Esophagus mucosa (tissue), 1 donor: ENCODE measurements at regions not wholly inside any gene's neighbourhood (a gene's known extent, or its start where the extent isn't known, plus 50 kb on each side); places are given as distances from the start of the nearest gene placed in this dataset.

Experiments used
- ATAC-seq: fragments of 200-7000 bp; cut with Tn5 transposase; one replicate; pipeline ENCODE4 v1.9.1; 2020
- donor health status: DM: yes; HTN: yes; CAD: no.

DNA sequence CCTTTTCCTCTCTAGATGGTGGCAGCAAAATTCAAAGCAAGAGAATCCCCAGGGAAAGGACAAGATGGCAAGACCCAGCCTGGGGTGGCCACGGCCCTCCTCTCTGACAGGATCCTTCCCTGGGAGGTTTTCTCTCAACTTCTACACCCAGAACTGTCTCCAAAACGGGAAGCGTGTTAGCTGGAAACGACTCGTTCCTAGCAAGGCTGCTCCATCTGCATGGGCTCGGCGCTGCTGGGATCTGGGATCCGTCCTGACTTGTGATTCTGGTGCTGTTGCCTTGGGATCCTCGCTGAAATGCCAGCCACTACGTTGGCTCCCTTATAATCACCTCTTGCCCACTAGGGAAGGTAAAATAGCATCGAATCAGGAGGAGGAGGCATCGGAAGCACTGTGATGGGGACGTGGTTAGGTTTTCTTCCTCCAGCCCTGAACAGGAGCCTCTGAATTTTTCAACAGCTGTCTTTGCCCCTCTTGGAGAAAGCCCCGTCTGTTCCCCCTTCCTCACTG, 514.8 kb upstream of the MYT1L start:
- ATAC-seq = no peak

DNA sequence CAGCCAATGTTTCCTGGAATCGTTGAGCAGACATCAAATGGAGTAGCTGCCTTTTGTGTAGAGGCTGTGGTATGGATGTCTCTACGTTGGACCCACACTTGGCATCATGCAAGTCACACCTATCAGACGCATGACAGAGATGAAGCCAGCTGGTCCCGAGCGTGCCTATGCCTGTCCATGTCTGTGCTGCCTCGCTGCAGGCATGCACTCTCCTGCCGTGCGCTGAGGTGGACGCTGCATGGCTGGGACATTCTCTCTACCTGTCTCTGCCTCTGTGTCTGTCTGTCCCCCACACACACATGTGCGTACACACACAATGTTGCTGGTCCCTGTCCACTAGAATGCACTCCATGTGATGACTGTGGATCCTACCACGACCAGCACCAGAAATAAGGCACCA, 514.2 kb upstream of the MYT1L start:
- peak; percentile 67 for ATAC-seq

DNA sequence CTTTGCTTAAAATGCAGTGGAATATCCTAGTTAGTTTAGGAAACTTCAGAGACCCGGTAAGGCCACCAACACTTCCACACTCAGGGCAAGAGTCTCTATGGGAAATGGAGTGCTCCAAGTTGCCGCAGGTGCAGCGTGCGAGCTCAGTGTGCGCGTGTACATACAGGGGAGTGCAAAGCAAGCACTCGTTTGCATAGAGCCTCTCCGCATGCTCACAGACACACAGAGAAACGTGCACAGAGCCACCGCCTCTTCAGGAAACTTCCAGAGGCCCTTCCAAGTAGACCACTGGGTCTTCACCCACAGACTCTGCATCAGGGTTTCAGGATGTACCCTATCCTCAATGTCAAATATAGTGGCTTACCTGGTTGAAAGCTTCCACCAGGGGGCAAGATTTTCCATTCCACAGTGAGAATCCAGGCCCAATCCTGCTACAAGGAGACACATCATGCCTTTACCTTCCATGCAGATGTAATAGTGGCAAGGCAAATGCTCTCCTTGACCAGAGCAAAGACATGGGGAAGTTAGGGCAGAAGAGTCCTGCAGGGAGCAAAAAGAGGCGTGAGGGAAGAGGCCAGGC, 513.0 kb upstream of the MYT1L start:
- ATAC-seq = no peak

GRCh38 chr2:2842466-2842865, 511.4 kb upstream of the MYT1L start:
- no peak for ATAC-seq

GRCh38 chr2:2840681-2841300, 509.7 kb upstream of the MYT1L start:
- ATAC-seq = no peak

GRCh38 chr2:2839782-2840531, 508.9 kb upstream of the MYT1L start:
- no peak for ATAC-seq

- ATAC-seq = no peak
Observed at GRCh38 chr2:2839393-2839781, 508.3 kb upstream of the MYT1L start.

- ATAC-seq = no peak
Observed at GRCh38 chr2:2838548-2838845, 507.4 kb upstream of the MYT1L start.

DNA sequence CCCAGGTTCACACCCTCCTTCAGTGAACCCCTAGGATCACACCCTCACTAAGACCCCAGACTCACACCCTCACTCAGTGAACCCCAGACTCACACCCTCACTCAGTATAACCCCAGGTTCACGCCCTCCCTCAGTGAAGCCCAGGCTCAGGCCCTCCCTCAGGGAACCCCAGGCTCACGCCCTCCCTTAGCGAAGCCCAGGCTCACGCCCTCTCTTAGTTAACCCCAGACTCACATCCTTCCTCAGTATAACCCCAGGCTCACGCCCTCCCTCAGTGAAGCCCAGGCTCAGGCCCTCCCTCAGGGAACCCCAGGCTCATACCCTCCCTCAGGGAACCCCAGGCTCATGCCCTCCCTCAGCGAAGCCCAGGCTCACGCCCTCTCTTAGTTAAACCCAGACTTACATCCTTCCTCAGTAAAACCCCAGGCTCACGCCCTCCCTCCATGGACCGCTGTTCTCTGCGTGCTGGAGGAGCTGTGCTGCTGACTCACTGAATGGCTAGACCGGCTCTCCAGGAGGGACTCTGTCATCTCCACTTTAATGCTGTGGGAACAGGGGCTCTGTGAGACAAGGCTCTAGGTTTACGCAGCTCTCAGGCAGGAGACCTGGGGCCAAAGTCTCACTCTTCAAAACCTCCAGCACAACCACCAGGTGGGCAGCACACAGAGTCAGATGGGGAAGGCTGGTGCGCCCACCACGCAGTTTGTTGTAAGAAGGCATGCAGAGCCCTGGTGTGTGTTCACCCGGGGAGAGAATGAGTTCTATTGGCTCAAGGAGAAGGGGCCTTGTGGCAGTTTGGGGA, 506.9 kb upstream of the MYT1L start:
- ATAC-seq = no peak

GRCh38 chr2:2836343-2837070, 505.4 kb upstream of the MYT1L start:
- ATAC-seq = no peak

DNA sequence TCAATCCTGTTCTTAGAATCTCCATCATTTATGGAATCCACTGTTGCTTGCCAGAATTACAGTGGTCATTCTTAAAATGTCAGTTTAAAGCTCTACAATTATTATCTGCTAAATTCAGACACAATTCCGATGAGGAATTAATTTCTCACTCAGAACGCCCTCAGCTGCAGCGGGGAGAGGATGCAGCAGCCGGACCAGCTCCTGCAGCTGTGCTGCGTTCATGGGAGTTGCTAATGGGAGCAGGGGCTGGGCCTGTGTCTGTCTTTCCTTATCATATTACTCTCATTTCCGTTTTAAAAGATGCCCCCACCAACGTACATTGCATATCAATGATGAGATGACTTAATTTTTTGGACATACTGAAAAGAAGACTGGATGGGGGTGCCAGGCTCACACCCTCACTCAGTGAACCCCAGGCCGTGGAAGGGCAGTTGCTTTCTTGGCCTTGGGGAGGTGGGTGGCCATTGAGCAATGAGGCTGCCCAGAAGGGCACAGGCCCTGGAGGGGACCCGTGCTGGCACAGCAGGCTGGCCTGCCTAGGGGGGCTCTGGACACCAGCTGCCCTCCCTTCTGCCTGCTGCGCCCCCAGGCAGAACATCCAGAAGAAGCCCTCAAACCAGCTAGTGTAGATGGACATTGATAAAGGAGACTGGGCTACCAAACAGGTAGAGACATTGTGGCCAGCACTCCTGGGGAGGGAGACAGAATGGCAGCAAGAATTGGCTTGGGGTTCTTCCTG, 503.6 kb upstream of the MYT1L start:
- ATAC-seq = no peak

DNA sequence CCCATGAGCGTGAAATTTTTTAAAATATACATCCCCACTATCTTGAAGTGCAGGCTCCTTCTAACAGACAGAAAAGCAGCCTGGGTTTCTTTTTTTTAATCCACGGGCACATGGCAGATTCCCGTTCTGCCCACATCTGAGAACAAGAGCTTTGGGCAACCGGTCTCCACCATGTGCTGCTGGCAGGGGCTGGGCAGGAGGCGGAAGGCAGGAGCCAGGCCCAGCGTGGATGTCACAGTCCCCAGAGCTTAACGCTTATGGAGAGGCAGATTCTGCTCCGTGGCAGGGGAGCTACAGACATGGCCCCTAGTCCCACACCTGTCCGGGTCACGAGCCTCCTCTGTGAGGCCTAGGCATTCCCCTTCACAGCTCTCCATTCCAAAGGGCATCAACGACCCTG, 503.0 kb upstream of the MYT1L start:
- ATAC-seq = no peak

- ATAC-seq = no peak
Observed at GRCh38 chr2:2832657-2833056, 501.6 kb upstream of the MYT1L start.

GRCh38 chr2:2831633-2832032, 500.6 kb upstream of the MYT1L start:
- no peak for ATAC-seq

DNA sequence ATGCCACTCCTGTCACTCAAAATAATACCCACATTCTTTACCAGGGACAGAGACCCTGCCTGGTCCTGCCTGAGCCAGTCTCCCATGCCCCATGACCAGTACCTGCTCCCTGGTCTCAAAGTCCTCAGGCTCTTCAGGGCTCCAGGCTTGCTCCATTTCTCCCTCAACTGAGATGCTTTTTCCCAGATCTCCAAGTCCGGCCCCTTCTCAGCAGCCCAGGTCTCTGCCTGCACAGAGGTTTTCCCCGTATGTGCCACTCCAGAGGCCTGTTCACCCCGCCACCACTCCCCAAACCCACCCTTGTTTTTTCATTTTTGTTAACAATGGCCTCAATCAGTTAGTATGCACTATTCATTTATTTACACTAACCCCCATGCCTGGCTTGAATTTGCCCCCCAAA, 499.5 kb upstream of the MYT1L start:
- no peak for ATAC-seq

- no peak for ATAC-seq
Observed at GRCh38 chr2:2828774-2829368, 497.8 kb upstream of the MYT1L start.

DNA sequence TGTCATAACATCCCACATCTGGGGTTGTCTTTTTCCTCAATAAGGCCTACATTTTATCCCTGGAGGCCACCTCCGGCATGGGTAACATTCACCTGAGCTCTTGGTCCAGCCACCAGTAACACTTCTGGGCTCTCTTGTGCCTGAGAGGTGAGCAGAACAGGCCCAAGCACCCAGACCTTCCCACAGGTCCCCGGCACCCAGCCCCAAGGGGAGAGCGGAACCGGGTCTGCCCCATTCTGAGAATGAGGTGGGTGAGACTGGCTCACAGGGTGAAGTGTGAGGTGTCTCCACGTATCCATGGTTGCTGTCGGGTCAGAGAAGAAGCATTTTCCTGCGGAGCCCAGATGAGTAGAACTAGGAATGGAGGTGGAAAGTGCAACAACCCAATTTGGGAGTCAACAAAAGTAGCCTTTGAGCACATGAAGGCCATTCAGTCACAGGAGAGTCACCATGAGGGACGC, 496.7 kb upstream of the MYT1L start:
- no peak for ATAC-seq

DNA sequence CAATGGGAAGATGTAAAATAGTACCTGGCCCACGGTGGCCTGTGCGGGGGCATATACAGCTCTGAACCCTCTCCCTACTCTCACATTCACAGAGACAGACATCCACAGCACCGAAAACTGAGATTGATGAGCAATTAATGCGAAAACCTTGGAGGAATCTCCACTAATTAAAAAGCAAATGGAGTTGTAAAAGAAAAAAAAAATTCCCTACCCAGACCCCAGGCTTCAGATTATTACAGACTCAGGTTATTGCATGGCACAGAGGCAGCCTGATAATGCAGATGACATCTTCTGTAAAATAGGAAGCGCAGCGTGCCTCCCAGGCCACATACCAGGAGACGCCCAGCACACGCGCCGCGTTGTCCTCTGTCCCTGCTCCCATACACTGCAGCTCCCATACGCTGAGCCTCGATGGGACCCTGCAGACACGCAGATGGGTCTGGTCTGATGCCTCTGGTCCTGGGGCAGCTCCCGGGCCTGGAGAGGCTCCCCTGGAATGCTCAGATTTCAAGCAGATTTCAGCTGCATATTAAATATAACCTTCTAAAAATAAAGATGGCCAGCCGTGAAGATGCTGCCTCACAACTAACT, 496.1 kb upstream of the MYT1L start:
- no peak for ATAC-seq

DNA sequence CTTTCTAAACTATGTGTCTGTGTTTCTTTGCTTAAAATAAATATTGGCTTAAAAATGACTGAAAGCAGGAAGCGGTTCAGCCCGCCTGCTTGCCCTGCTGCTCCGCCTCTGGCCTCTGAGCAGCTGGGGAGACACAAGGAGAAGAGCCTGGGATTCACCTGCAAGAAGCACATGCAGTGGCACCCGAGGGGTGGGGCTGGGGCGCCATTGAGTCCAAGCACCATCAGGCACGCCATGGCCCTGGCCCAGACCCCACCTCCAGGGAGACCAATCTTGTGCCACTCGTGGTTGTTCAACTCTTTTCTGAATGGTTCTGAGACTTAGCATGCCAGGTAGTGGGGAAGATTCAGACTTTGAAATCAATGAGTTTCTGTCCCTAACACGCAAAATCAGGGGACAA, 495.5 kb upstream of the MYT1L start:
- no peak for ATAC-seq

DNA sequence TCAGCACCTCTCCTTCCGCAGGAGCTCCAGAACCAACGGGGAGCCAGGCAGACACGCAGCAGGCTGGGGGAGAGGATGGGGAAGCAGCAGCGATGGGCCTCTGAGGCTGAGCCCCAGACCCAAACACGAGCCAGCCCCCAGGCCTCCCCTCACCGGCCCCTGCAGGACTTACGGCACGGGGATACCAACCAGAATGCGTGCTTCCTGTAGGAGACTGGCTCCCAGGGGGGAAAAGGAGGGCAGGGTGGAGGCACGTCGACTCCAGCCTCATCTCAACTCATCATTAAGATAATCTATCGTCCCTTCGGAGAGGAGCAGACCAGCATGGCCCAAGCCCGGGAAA, 495.1 kb upstream of the MYT1L start:
- ATAC-seq = no peak

DNA sequence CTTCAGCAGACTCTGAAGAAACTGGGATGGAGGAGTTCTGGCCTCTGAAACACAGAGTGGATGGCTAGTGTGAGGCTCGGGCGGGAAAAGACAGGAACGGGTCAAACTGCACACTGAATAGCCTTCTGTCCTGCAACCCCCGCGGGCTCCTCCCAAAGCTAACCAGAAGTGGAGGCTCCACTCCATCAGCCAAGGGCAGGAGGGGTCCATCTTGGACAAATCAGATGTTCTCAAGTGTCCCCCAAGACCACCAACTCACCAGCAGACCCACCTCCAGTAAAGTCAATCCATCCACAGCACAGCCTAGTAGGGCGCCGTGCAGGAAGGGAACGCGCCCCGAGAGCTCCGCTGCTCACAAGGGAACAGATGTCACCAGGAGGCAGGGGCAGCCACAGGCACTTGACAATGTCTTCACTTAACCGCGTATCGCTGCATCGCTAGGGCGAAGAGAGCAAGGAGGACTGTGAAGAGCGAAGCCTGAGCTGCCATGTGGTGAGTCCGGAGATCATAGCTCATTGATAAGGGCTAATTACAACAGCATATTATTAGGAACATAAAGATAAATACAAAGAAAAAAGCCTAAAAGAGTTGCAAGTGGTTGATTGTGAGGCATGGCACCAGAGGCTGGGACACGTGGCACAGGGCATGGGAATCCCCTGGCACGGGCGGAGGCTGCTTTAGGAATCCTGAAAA, 494.6 kb upstream of the MYT1L start:
- ATAC-seq = no peak
